ENCODE measurements at regions not wholly inside any gene's neighbourhood (a gene's known extent, or its start where the extent isn't known, plus 50 kb on each side); places are given as distances from the start of the nearest gene placed in this dataset.

DNA sequence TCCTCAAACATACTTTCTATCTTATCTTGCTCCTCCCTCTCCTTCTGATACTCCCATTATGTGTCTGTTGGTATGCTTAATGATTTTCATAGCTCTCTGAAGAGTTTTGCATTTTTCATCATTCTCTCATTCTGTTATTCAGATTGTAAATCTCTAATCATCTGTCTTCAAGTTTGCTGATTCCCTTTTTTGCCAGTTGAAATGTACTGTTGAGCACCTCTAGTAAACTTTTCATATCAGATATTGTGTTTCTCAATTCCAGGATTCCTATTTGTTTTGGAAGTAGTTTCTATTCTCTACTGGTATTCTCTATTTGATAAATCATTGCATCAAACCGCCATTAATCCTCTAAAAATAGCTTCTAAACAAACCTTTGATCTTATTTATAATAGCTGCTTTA, 387.7 kb downstream of the PAX1 start:
- Histone ChIP-seq H3K4me1 (ENCODE audit: control insufficient read depth in 4 of 4, insufficient read depth in 4 of 4, low read length in 3 of 4) (no peaks in the 10 kb centered on the region), H3K9me3 (ENCODE audit: control insufficient read depth in 4 of 4, low read length in 3 of 4) (peaks cover 3 to 11% (median 9%) of the 10 kb centered on the region in 4 donors), H3K36me3 (ENCODE audit: control insufficient read depth in 4 of 4, insufficient read depth in 3 of 4, low read depth in 1 of 4, low read length in 3 of 4) (no peaks in the 10 kb centered on the region), H3K27ac (ENCODE audit: low read depth in 1 of 2, low read length in 2 of 2) (no peak overlapping the region), H3K4me3 (ENCODE audit: low read depth in 1 of 3, low read length in 3 of 3) (no peak overlapping the region), H3K27me3 (ENCODE audit: control insufficient read depth in 4 of 4, insufficient read depth in 4 of 4, low read length in 3 of 4) (no peaks in the 10 kb centered on the region), H3K9ac (ENCODE audit: low read depth in 1 of 2, low read length in 2 of 2) (no peak overlapping the region)
- TF ChIP-seq YY1 (IDR thresholded peaks at IDR 0.05) (no peak), FOXA2 (IDR thresholded peaks at IDR 0.05) (no peak), RXRA (IDR thresholded peaks at IDR 0.05) (no peak), NR2F2 (IDR thresholded peaks at IDR 0.05) (no peak), HNF4G (IDR thresholded peaks at IDR 0.05) (no peak), RAD21 (IDR thresholded peaks at IDR 0.05) (no peak), EGR1 (IDR thresholded peaks at IDR 0.05; ENCODE audit: low read depth in 2 of 2) (no peak), HNF4A (conservative IDR thresholded peaks at IDR 0.05) (no peak), GABPA (IDR thresholded peaks at IDR 0.05 in 1 of 2, conservative IDR thresholded peaks at IDR 0.05 in 1 of 2) (no peak), FOXA1 (IDR thresholded peaks at IDR 0.05) (no peak), JUND (IDR thresholded peaks at IDR 0.05) (no peak), SP1 (IDR thresholded peaks at IDR 0.05) (no peak)
- TF ChIP-seq, protein P1, sequence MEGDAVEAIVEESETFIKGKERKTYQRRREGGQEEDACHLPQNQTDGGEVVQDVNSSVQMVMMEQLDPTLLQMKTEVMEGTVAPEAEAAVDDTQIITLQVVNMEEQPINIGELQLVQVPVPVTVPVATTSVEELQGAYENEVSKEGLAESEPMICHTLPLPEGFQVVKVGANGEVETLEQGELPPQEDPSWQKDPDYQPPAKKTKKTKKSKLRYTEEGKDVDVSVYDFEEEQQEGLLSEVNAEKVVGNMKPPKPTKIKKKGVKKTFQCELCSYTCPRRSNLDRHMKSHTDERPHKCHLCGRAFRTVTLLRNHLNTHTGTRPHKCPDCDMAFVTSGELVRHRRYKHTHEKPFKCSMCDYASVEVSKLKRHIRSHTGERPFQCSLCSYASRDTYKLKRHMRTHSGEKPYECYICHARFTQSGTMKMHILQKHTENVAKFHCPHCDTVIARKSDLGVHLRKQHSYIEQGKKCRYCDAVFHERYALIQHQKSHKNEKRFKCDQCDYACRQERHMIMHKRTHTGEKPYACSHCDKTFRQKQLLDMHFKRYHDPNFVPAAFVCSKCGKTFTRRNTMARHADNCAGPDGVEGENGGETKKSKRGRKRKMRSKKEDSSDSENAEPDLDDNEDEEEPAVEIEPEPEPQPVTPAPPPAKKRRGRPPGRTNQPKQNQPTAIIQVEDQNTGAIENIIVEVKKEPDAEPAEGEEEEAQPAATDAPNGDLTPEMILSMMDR (IDR thresholded peaks at IDR 0.05; ENCODE audit: low read depth, low read length, missing input control): no peak
- TF ChIP-seq, protein P2, sequence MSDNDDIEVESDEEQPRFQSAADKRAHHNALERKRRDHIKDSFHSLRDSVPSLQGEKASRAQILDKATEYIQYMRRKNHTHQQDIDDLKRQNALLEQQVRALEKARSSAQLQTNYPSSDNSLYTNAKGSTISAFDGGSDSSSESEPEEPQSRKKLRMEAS (IDR thresholded peaks at IDR 0.05): no peak
- DNase-seq (ENCODE audit: low spot score): no peak
- whole genome bisulfite sequencing: 13% methylated on average over 1 of the region's 1 CpG

DNA sequence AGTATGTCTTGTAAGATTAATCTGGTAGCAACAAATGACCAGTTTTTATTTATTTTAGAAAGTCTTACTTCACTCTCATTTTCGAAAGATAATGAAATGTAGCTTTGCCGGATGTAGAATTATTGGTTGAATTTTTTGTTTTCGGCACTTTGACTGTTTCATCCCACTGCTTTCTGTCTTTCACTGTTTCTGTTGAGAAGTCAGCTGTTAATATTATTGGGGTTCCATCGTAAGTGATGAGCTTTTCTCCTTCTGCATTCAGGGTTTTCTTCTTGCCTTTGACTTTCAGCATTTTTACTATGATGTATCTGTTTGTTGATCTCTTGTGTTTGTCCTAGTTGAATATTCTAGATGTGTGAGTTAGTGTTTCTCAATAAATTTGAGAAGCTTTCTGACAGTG, 383.4 kb downstream of the PAX1 start:
- 87% methylated on average over 4 of the region's 4 CpGs for WGBS
- Histone ChIP-seq H3K9ac (ENCODE audit: low read depth in 1 of 2, low read length in 2 of 2) (no peak overlapping the region), H3K27ac (ENCODE audit: low read depth in 1 of 2, low read length in 2 of 2) (no peak overlapping the region), H3K4me3 (ENCODE audit: low read depth in 1 of 3, low read length in 3 of 3) (no peak overlapping the region), H3K27me3 (ENCODE audit: control insufficient read depth in 4 of 4, insufficient read depth in 4 of 4, low read length in 3 of 4) (no peaks in the 10 kb centered on the region), H3K9me3 (ENCODE audit: control insufficient read depth in 4 of 4, low read length in 3 of 4) (peaks cover 3 to 11% (median 9%) of the 10 kb centered on the region in 4 donors), H3K4me1 (ENCODE audit: control insufficient read depth in 4 of 4, insufficient read depth in 4 of 4, low read length in 3 of 4) (no peaks in the 10 kb centered on the region), H3K36me3 (ENCODE audit: control insufficient read depth in 4 of 4, insufficient read depth in 3 of 4, low read depth in 1 of 4, low read length in 3 of 4) (no peaks in the 10 kb centered on the region)
- DNase-seq (ENCODE audit: low spot score): no peak
- TF ChIP-seq YY1 (IDR thresholded peaks at IDR 0.05): no peak

DNA sequence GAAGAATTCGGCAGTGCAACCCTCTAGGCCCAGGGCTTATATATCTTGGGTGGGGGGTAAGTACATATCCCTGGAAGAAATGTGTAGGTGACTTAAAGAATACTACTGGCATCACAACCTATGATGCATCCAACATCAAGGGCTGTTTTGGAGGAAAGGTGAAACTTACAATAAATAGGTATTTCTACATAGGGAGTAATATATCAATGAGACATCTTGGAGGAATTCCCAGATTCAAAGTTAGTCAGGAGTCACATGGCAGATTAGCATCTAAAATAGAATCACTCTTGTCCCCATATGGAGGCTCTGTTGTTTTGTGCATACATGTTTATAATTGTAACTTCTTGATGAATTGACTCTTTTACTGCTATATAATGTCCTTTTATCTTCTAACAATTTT, 375.5 kb downstream of the PAX1 start:
- WGBS: 44% methylated on average over 1 of the region's 1 CpG
- TF ChIP-seq FOXA2 (IDR thresholded peaks at IDR 0.05) (no peak), HNF4A (conservative IDR thresholded peaks at IDR 0.05) (no peak), RAD21 (IDR thresholded peaks at IDR 0.05) (no peak), HNF4G (IDR thresholded peaks at IDR 0.05) (no peak), FOXA1 (IDR thresholded peaks at IDR 0.05) (no peak), YY1 (IDR thresholded peaks at IDR 0.05) (no peak), TAF1 (conservative IDR thresholded peaks at IDR 0.05) (no peak), SP1 (IDR thresholded peaks at IDR 0.05) (no peak), EGR1 (IDR thresholded peaks at IDR 0.05; ENCODE audit: low read depth in 2 of 2) (no peak), GABPA (IDR thresholded peaks at IDR 0.05 in 1 of 2, conservative IDR thresholded peaks at IDR 0.05 in 1 of 2) (no peak), NR2F2 (IDR thresholded peaks at IDR 0.05) (no peak)
- TF ChIP-seq, protein P3, sequence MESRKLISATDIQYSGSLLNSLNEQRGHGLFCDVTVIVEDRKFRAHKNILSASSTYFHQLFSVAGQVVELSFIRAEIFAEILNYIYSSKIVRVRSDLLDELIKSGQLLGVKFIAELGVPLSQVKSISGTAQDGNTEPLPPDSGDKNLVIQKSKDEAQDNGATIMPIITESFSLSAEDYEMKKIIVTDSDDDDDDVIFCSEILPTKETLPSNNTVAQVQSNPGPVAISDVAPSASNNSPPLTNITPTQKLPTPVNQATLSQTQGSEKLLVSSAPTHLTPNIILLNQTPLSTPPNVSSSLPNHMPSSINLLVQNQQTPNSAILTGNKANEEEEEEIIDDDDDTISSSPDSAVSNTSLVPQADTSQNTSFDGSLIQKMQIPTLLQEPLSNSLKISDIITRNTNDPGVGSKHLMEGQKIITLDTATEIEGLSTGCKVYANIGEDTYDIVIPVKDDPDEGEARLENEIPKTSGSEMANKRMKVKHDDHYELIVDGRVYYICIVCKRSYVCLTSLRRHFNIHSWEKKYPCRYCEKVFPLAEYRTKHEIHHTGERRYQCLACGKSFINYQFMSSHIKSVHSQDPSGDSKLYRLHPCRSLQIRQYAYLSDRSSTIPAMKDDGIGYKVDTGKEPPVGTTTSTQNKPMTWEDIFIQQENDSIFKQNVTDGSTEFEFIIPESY (IDR thresholded peaks at IDR 0.05): no peak
- TF ChIP-seq, protein P2 (IDR thresholded peaks at IDR 0.05): no peak
- TF ChIP-seq, protein P1 (IDR thresholded peaks at IDR 0.05; ENCODE audit: low read depth, low read length, missing input control): no peak
- TF ChIP-seq, protein P4, sequence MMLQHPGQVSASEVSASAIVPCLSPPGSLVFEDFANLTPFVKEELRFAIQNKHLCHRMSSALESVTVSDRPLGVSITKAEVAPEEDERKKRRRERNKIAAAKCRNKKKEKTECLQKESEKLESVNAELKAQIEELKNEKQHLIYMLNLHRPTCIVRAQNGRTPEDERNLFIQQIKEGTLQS (IDR thresholded peaks at IDR 0.05): no peak

More for the DNA sequence above, 375.5 kb downstream of the PAX1 start:
- Histone ChIP-seq H3K27me3 (ENCODE audit: control insufficient read depth in 4 of 4, insufficient read depth in 4 of 4, low read length in 3 of 4) (no peaks in the 10 kb centered on the region), H3K4me1 (ENCODE audit: control insufficient read depth in 4 of 4, insufficient read depth in 4 of 4, low read length in 3 of 4) (no peaks in the 10 kb centered on the region), H3K36me3 (ENCODE audit: control insufficient read depth in 4 of 4, insufficient read depth in 3 of 4, low read depth in 1 of 4, low read length in 3 of 4) (no peaks in the 10 kb centered on the region), H3K4me3 (ENCODE audit: low read depth in 1 of 3, low read length in 3 of 3) (no peak overlapping the region), H3K27ac (ENCODE audit: low read depth in 1 of 2, low read length in 2 of 2) (no peak overlapping the region), H3K9ac (ENCODE audit: low read depth in 1 of 2, low read length in 2 of 2) (no peak overlapping the region), H3K9me3 (ENCODE audit: control insufficient read depth in 4 of 4, low read length in 3 of 4) (no peaks in the 10 kb centered on the region)
- no peak for DNase-seq (ENCODE audit: low spot score)

Data from liver (tissue), 8 donors.